PC-9 (cell line): ENCODE measurements at regions not wholly inside any gene's neighbourhood (a gene's known extent, or its start where the extent isn't known, plus 50 kb on each side); places are given as distances from the start of the nearest gene placed in this dataset.

Experiments used
- BruUV-seq: library from RNA; stranded (reverse); fragments of 400-500 nt; replicated peaks from 2 replicates; lab custom pipeline; 2021; lab: Mats Ljungman, UMichigan
- CTCF ChIA-PET: fragments of 300-600 bp; sonication (Branson Sonifier 250); formaldehyde crosslinking; loops from one replicate; lab custom pipeline; 2022; ENCODE audit warnings: antibody characterized with exemption; lab: Charles Lee
- POLR2A ChIA-PET: fragments of 300-600 bp; sonication (Branson Sonifier 250); formaldehyde crosslinking; loops from one replicate; lab custom pipeline; 2022; ENCODE audit warnings: antibody characterized with exemption; ENCODE audit not compliant: unreplicated experiment; lab: Charles Lee
- DNase-seq, 2 experiments: peaks; one replicate each; pipeline versions ENCODE4 v3.0.0 to v3.0.0-alpha.2; 2015 to 2022; ENCODE audit warnings: mixed read lengths in 1 of 2
- H2AFZ ChIP-seq: fragments of 200-600 bp; sonication (generic); 2 replicates; pipeline ENCODE4 v1.8.1; 2017; ENCODE audit warnings: antibody characterized with exemption
- H3F3A ChIP-seq: fragments of 200-600 bp; sonication (generic); 2 replicates; pipeline ENCODE4 v1.8.1; 2017; ENCODE audit warnings: antibody characterized with exemption, mild to moderate bottlenecking, low read depth; ENCODE audit not compliant: insufficient read depth
- H3K27ac ChIP-seq: fragments of 200-600 bp; sonication (generic); 2 replicates; pipeline ENCODE4 v1.6.1; 2016; ENCODE audit warnings: mixed run types
- H3K27me3 ChIP-seq: fragments of 200-600 bp; sonication (generic); 2 replicates; pipeline ENCODE4 v1.6.1; 2016; ENCODE audit warnings: low read depth, mixed run types; ENCODE audit not compliant: insufficient read depth
- H3K36me3 ChIP-seq: fragments of 200-600 bp; sonication (generic); 2 replicates; pipeline ENCODE4 v1.6.1; 2016; ENCODE audit warnings: low read depth, mixed run types
- H3K4me1 ChIP-seq: fragments of 200-600 bp; sonication (generic); replicated peaks from 2 replicates; pipeline ENCODE4 v1.6.1; 2016; ENCODE audit warnings: mixed run types; ENCODE audit not compliant: insufficient read depth
- H3K4me2 ChIP-seq: fragments of 200-600 bp; sonication (generic); 2 replicates; pipeline ENCODE4 v1.6.1; 2017; ENCODE audit warnings: mixed run types
- H3K4me3 ChIP-seq: fragments of 200-600 bp; sonication (generic); 2 replicates; pipeline ENCODE4 v1.6.1; 2016; ENCODE audit warnings: mixed run types
- H3K79me2 ChIP-seq: fragments of 200-600 bp; sonication (generic); 2 replicates; pipeline ENCODE4 v1.6.1; 2017; ENCODE audit warnings: low read depth, mixed run types
- H3K9me2 ChIP-seq: fragments of 200-600 bp; sonication (generic); 2 replicates; pipeline ENCODE4 v1.8.1; 2017; ENCODE audit warnings: mild to moderate bottlenecking; ENCODE audit not compliant: insufficient read depth
- H3K9me3 ChIP-seq: fragments of 200-600 bp; sonication (generic); 2 replicates; pipeline ENCODE4 v1.8.1; 2016; ENCODE audit warnings: low read depth; ENCODE audit not compliant: insufficient read depth
- H4K20me1 ChIP-seq: fragments of 200-600 bp; sonication (generic); 2 replicates; pipeline ENCODE4 v1.8.1; 2017; ENCODE audit not compliant: insufficient read depth
- EZH2 ChIP-seq: fragments of 200-600 bp; sonication (generic); IDR thresholded peaks from 2 replicates; pipeline ENCODE4 v1.8.0; 2017; ENCODE audit warnings: antibody characterized with exemption, low read depth
- intact Hi-C: fragments of 100-400 bp; cut with micrococcal nuclease; formaldehyde crosslinking; loops from one replicate; pipeline ENCODE4 v1.10.0; 2022; ENCODE audit not compliant: unreplicated experiment
- TF ChIP-seq, protein P1 (sequence below): fragments of 200-600 bp; sonication (generic); conservative IDR thresholded peaks from 2 replicates; pipeline ENCODE4 v1.6.1; 2017; ENCODE audit warnings: mixed run types, antibody characterized with exemption, mild to moderate bottlenecking, moderate library complexity

DNA sequence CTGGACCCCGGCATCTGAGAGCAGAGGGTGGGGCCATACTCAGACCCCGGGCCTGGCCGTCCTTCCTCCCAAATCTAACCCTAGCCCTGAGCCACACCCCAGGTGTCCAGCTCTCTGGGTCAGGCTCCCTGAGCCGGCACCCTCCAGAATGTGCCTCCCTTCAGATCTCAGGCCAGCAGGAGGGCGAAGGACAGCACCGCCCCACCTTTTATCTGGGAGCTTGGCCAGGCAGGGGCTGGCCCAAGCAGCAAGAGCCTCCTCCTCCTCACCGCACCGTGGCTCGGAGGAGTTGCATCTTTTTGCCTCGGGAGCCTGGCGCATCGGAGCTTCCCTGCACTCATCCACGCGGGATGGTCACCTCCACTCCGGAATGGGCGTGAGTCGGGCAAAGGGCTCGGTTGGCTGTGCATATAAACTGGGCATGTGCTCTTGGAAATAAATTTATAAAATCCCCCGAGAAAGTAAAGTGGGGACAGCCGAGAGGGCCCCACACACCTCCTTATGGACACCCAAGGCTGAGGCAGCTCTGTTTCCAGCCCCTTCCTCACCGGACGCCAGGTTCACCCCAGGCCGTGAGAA is 69.1 kb upstream of the CTDP1 start:
- H3F3A ChIP-seq: no peaks in the 10 kb centered on the region
- H3K4me1 ChIP-seq: no peaks in the 10 kb centered on the region
- H3K9me2 ChIP-seq: no peaks in the 10 kb centered on the region
- H3K27ac ChIP-seq: no peak overlapping the region
- no peaks in the 10 kb centered on the region for H4K20me1 ChIP-seq
- intact Hi-C loops: no loop called here
- DNase-seq: no peak
- H3K4me3 ChIP-seq: no peak overlapping the region
- BruUV-seq: no TSS peak
- H3K79me2 ChIP-seq: no peaks in the 10 kb centered on the region
- TF ChIP-seq EZH2: no peak
- TF ChIP-seq, protein P1, sequence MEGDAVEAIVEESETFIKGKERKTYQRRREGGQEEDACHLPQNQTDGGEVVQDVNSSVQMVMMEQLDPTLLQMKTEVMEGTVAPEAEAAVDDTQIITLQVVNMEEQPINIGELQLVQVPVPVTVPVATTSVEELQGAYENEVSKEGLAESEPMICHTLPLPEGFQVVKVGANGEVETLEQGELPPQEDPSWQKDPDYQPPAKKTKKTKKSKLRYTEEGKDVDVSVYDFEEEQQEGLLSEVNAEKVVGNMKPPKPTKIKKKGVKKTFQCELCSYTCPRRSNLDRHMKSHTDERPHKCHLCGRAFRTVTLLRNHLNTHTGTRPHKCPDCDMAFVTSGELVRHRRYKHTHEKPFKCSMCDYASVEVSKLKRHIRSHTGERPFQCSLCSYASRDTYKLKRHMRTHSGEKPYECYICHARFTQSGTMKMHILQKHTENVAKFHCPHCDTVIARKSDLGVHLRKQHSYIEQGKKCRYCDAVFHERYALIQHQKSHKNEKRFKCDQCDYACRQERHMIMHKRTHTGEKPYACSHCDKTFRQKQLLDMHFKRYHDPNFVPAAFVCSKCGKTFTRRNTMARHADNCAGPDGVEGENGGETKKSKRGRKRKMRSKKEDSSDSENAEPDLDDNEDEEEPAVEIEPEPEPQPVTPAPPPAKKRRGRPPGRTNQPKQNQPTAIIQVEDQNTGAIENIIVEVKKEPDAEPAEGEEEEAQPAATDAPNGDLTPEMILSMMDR: no peak
- H3K4me2 ChIP-seq: no peak overlapping the region
- no peaks in the 10 kb centered on the region for H3K36me3 ChIP-seq
- ChIA-PET POLR2A (no interaction called here), CTCF (no interaction called here)
- H3K27me3 ChIP-seq: peaks cover 72% of the 10 kb centered on the region
- no peak overlapping the region for H2AFZ ChIP-seq
- no peaks in the 10 kb centered on the region for H3K9me3 ChIP-seq

DNA sequence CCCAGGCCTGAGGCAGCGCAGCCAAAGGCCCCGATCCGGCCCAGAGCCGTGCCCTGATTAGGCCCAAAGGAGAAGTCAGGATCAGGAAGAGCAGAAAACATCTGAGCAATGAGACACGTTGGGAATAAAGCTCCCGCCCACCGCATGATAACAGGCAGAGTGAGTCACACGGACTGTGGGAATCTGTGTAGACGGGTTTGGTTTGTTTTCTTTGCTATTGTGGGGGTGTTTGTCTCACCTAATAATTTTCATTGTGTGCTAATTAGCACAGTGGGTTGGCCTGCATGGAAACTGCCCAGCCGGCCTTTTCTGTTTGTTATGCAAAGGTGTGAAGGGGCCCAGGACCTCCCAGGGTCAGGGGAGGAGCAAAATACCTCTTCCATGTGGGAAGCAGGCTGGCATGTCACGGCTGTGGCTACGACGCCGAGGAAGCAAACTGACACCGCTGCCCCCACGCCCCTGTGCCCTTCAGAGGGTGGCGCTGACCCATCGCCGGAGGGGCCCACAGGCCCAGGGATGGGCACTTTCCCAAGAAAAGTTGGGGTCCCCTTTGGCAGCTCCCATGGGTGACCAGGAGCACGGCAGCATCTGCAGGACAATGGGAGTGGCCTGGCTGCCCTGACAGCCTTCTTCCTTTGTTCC is 68.4 kb upstream of the CTDP1 start:
- Histone ChIP-seq H3K4me1 (no peaks in the 10 kb centered on the region), H2AFZ (no peak overlapping the region), H3K27me3 (peaks cover 70% of the 10 kb centered on the region), H4K20me1 (no peaks in the 10 kb centered on the region), H3K9me2 (no peaks in the 10 kb centered on the region), H3F3A (no peaks in the 10 kb centered on the region), H3K4me2 (no peak overlapping the region), H3K27ac (no peak overlapping the region), H3K4me3 (no peak overlapping the region), H3K9me3 (no peaks in the 10 kb centered on the region), H3K79me2 (no peaks in the 10 kb centered on the region), H3K36me3 (no peaks in the 10 kb centered on the region)
- no TSS peak for BruUV-seq
- TF ChIP-seq EZH2: no peak
- TF ChIP-seq, protein P1: no peak
- CTCF ChIA-PET: no interaction called here
- peak; percentile 3 to 49 for DNase-seq
- POLR2A ChIA-PET: no interaction called here
- intact Hi-C loops: no loop called here

DNA sequence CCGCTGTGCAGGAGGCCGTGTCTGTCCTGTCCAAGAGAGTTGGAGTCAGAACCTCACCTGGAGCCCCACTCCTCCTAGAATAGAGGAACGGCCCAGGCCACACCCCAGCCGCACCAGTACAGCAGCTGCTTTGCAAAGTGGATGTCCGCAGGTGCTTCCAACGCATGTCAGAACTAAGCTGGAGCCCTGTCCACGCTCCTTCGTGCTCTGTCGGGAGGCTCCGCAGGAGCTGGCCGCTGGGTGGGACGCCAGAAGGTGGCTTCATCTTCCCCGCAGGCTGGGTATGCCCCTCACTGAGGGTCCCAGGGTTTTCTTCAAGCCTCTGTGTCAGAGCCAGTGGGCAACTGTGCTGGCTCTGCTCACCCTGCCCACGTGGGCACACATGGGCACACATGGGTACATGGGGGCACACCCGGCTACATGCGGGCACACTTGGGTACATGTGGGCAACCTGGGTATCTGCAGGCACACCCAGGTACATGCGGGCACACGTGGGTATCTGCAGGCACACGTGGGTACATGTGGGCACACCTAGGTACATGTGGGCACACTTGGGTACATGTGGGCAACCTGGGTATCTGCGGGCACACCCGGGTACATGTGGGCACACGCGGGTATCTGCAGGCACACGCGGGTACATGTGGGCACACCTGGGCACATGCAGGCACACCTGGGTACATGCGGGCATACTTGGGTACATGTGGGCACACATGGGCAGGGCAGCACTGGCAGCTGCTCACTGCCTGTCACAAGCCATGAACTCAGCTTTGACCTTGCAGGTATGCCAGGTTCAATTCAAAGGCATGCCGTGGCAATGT is 67.1 kb upstream of the CTDP1 start:
- intact Hi-C loops: no loop called here
- no peak overlapping the region for H2AFZ ChIP-seq
- no peak for TF ChIP-seq EZH2
- BruUV-seq: no TSS peak
- no peaks in the 10 kb centered on the region for H3K4me1 ChIP-seq
- peaks cover 56% of the 10 kb centered on the region for H3K27me3 ChIP-seq
- no peaks in the 10 kb centered on the region for H4K20me1 ChIP-seq
- no peak overlapping the region for H3K4me3 ChIP-seq
- no peaks in the 10 kb centered on the region for H3K79me2 ChIP-seq
- no peaks in the 10 kb centered on the region for H3K9me3 ChIP-seq
- no peak overlapping the region for H3K27ac ChIP-seq
- no peak for DNase-seq
- no peak overlapping the region for H3K4me2 ChIP-seq
- H3F3A ChIP-seq: no peaks in the 10 kb centered on the region
- no peaks in the 10 kb centered on the region for H3K36me3 ChIP-seq
- H3K9me2 ChIP-seq: no peaks in the 10 kb centered on the region
- ChIA-PET CTCF (no interaction called here), POLR2A (no interaction called here)
